ENCODE measurements at regions not wholly inside any gene's neighbourhood (a gene's known extent, or its start where the extent isn't known, plus 50 kb on each side); places are given as distances from the start of the nearest gene placed in this dataset.

DNA sequence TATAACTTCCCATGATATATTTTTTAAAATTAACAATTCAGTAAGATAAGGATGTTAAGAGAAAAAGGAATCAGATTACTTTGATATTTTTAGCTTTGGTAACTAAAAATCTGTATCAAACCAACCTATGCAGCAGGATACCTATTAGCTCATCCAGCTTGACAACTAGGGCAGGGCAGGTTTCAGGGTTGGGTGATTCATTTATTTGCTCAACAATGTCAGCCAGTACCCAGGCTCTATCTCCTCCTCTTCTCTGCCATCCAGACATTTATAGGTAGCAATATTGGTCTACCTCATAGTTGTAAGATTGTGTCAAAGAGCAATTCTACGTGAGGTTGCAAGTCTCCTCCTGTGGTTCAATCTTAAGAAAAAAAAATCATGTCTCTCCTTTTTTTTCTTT lies 421.9 kb downstream of the ANKRD50 start:
- TF ChIP-seq SMAD4 (CRISPR knock-in tag; IDR thresholded peaks at IDR 0.05), result no peak
- no peak for TF ChIP-seq FOXJ3 (CRISPR knock-in tag; IDR thresholded peaks at IDR 0.05; ENCODE audit: borderline replicate concordance)
- no peak for TF ChIP-seq GABPB1 (CRISPR knock-in tag; IDR thresholded peaks at IDR 0.05)
- TF ChIP-seq RELA (CRISPR knock-in tag; IDR thresholded peaks at IDR 0.05; ENCODE audit: borderline replicate concordance), result no peak
- TF ChIP-seq TP53 (CRISPR knock-in tag; IDR thresholded peaks at IDR 0.05), result no peak
- TF ChIP-seq, protein P1, sequence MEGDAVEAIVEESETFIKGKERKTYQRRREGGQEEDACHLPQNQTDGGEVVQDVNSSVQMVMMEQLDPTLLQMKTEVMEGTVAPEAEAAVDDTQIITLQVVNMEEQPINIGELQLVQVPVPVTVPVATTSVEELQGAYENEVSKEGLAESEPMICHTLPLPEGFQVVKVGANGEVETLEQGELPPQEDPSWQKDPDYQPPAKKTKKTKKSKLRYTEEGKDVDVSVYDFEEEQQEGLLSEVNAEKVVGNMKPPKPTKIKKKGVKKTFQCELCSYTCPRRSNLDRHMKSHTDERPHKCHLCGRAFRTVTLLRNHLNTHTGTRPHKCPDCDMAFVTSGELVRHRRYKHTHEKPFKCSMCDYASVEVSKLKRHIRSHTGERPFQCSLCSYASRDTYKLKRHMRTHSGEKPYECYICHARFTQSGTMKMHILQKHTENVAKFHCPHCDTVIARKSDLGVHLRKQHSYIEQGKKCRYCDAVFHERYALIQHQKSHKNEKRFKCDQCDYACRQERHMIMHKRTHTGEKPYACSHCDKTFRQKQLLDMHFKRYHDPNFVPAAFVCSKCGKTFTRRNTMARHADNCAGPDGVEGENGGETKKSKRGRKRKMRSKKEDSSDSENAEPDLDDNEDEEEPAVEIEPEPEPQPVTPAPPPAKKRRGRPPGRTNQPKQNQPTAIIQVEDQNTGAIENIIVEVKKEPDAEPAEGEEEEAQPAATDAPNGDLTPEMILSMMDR (IDR thresholded peaks at IDR 0.05), result no peak
- no peak for TF ChIP-seq ZBTB21 (CRISPR knock-in tag; IDR thresholded peaks at IDR 0.05; ENCODE audit: borderline replicate concordance)
- TF ChIP-seq, protein P2, sequence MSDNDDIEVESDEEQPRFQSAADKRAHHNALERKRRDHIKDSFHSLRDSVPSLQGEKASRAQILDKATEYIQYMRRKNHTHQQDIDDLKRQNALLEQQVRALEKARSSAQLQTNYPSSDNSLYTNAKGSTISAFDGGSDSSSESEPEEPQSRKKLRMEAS (CRISPR knock-in tag; IDR thresholded peaks at IDR 0.05), result no peak
- no peak for TF ChIP-seq TEAD1 (CRISPR knock-in tag; IDR thresholded peaks at IDR 0.05)
- TF ChIP-seq NFE2L1 (CRISPR knock-in tag; IDR thresholded peaks at IDR 0.05), result no peak
- TF ChIP-seq ESRRA (CRISPR knock-in tag; IDR thresholded peaks at IDR 0.05; ENCODE audit: borderline replicate concordance), result no peak

Measured in WTC11 (cell line).